GM23248 (cell line): ENCODE measurements at regions not wholly inside any gene's neighbourhood (a gene's known extent, or its start where the extent isn't known, plus 50 kb on each side); places are given as distances from the start of the nearest gene placed in this dataset.

Experiments used
- EZH2 ChIP-seq: fragments of 200-600 bp; sonication (generic); IDR thresholded peaks from 2 replicates; pipeline ENCODE4 v1.6.1; 2018; ENCODE audit warnings: antibody characterized with exemption, mild to moderate bottlenecking; ENCODE audit not compliant: insufficient read depth, poor library complexity, severe bottlenecking
- EZH2phosphoT487 ChIP-seq: fragments of 200-600 bp; sonication (generic); IDR thresholded peaks from 2 replicates; pipeline ENCODE4 v1.6.1; 2018; ENCODE audit warnings: antibody characterized with exemption, moderate library complexity, mild to moderate bottlenecking, low read depth; ENCODE audit not compliant: insufficient read depth

GRCh38 chrX:63421411-63421810 lies 70.3 kb upstream of the SPIN4 start:
- TF ChIP-seq EZH2phosphoT487 (no peak), EZH2 (no peak)
